IPS-18c (cell line): ENCODE measurements at regions not wholly inside any gene's neighbourhood (a gene's known extent, or its start where the extent isn't known, plus 50 kb on each side); places are given as distances from the start of the nearest gene placed in this dataset.
"Not testable (repeated sequence)": the region's sequence is repeated elsewhere in the genome, so short reads cannot be mapped to it uniquely, and the experiment has no call there.

Experiments
- H3K4me3 ChIP-seq: 2 replicates; pipeline ENCODE4 v1.7.0; 2013; ENCODE audit warnings: low read depth, mild to moderate bottlenecking, low read length, moderate library complexity; ENCODE audit not compliant: insufficient read depth
- H3K9me3 ChIP-seq: one replicate; pipeline ENCODE4 v1.6.1; 2013; ENCODE audit warnings: mild to moderate bottlenecking, low read length, moderate library complexity; ENCODE audit not compliant: control insufficient read depth, insufficient read depth

- H3K9me3 ChIP-seq: no peaks in the 10 kb centered on the region
- no peak overlapping the region for H3K4me3 ChIP-seq
Measured at GRCh38 chr14:28382444-28383190, 384.0 kb upstream of the FOXG1 start.

GRCh38 chr14:28398506-28398905, 368.1 kb upstream of the FOXG1 start:
- Histone ChIP-seq H3K9me3 (no peaks in the 10 kb centered on the region), H3K4me3 (no peak overlapping the region)

GRCh38 chr14:28401705-28402104, 364.9 kb upstream of the FOXG1 start:
- H3K9me3 ChIP-seq, H3K4me3 ChIP-seq: not testable (repeated sequence)

GRCh38 chr14:28406196-28406595, 360.4 kb upstream of the FOXG1 start:
- Histone ChIP-seq H3K4me3 (no peak overlapping the region), H3K9me3 (no peaks in the 10 kb centered on the region)

- H3K4me3 ChIP-seq: no peak overlapping the region
Measured at GRCh38 chr14:28407031-28407825, 359.4 kb upstream of the FOXG1 start.

GRCh38 chr14:28407996-28408395, 358.6 kb upstream of the FOXG1 start:
- no peaks in the 10 kb centered on the region for H3K9me3 ChIP-seq

More at GRCh38 chr14:28407031-28407825, 359.4 kb upstream of the FOXG1 start:
- no peaks in the 10 kb centered on the region for H3K9me3 ChIP-seq

GRCh38 chr14:28412077-28412476, 354.5 kb upstream of the FOXG1 start:
- Histone ChIP-seq H3K9me3 (peaks cover 2% of the 10 kb centered on the region), H3K4me3 (no peak overlapping the region)

More at GRCh38 chr14:28407996-28408395, 358.6 kb upstream of the FOXG1 start:
- no peak overlapping the region for H3K4me3 ChIP-seq

GRCh38 chr14:28426960-28427359, 339.6 kb upstream of the FOXG1 start:
- Histone ChIP-seq H3K4me3 (no peak overlapping the region), H3K9me3 (no peaks in the 10 kb centered on the region)

- Histone ChIP-seq H3K9me3 (no peaks in the 10 kb centered on the region), H3K4me3 (no peak overlapping the region)
Measured at GRCh38 chr14:28436821-28437220, 329.8 kb upstream of the FOXG1 start.

GRCh38 chr14:28461389-28461788, 305.2 kb upstream of the FOXG1 start:
- Histone ChIP-seq H3K9me3 (no peaks in the 10 kb centered on the region), H3K4me3 (no peak overlapping the region)

- no peak overlapping the region for H3K4me3 ChIP-seq
- no peaks in the 10 kb centered on the region for H3K9me3 ChIP-seq
Measured at GRCh38 chr14:28467611-28468010, 299.0 kb upstream of the FOXG1 start.

GRCh38 chr14:28468191-28469151, 298.1 kb upstream of the FOXG1 start:
- no peaks in the 10 kb centered on the region for H3K9me3 ChIP-seq
- H3K4me3 ChIP-seq: peak overlapping the region; percentile 9; the same call in 1 of the 2 replicates

- H3K9me3 ChIP-seq: no peaks in the 10 kb centered on the region
- H3K4me3 ChIP-seq: no peak overlapping the region
Measured at GRCh38 chr14:28482251-28483040, 284.1 kb upstream of the FOXG1 start.

GRCh38 chr14:28483506-28483905, 283.1 kb upstream of the FOXG1 start:
- no peak overlapping the region for H3K4me3 ChIP-seq
- H3K9me3 ChIP-seq: no peaks in the 10 kb centered on the region

GRCh38 chr14:28488684-28489083, 277.9 kb upstream of the FOXG1 start:
- H3K9me3 ChIP-seq: no peaks in the 10 kb centered on the region
- H3K4me3 ChIP-seq: no peak overlapping the region

- H3K9me3 ChIP-seq: no peaks in the 10 kb centered on the region
- H3K4me3 ChIP-seq: no peak overlapping the region
Measured at GRCh38 chr14:28493516-28493915, 273.1 kb upstream of the FOXG1 start.

- no peak overlapping the region for H3K4me3 ChIP-seq
- H3K9me3 ChIP-seq: no peaks in the 10 kb centered on the region
Measured at GRCh38 chr14:28494196-28494595, 272.4 kb upstream of the FOXG1 start.
